ENCODE measurements at regions not wholly inside any gene's neighbourhood (a gene's known extent, or its start where the extent isn't known, plus 50 kb on each side); places are given as distances from the start of the nearest gene placed in this dataset.

GRCh38 chr4:4945829-4946228, 73.4 kb downstream of the CYTL1 start:
- Histone ChIP-seq H3T11ph (ENCODE audit: low read length) (no peak overlapping the region), H4K8ac (replicated peaks; ENCODE audit: insufficient read length, low read depth, low read length) (no peak overlapping the region), H3K79me1 (ENCODE audit: insufficient read depth, low read depth, low read length, poor library complexity, severe bottlenecking) (no peaks in the 10 kb centered on the region), H4K20me1 (ENCODE audit: control insufficient read depth, insufficient read depth, insufficient read length) (no peaks in the 10 kb centered on the region), H3K14ac (ENCODE audit: insufficient read depth, low read length) (no peak overlapping the region), H4K5ac (ENCODE audit: insufficient read length, low read depth, low read length) (no peak overlapping the region), H3K56ac (ENCODE audit: insufficient read length, low read depth, low read length) (no peak overlapping the region), H3K27ac (ENCODE audit: insufficient read length, low read depth, low read length) (no peak overlapping the region), H2AFZ (ENCODE audit: low read length) (no peak overlapping the region), H3K18ac (ENCODE audit: insufficient read length, low read depth, low read length) (no peak overlapping the region), H3K79me2 (ENCODE audit: insufficient read depth, low read length) (no peaks in the 10 kb centered on the region), H3K4ac (ENCODE audit: low read depth, low read length) (no peak overlapping the region), H2BK20ac (ENCODE audit: low read depth, low read length, poor library complexity, severe bottlenecking) (no peak overlapping the region), H3K27me3 (ENCODE audit: insufficient read depth, low read length) (no peaks in the 10 kb centered on the region), H2BK120ac (ENCODE audit: low read depth, low read length, poor library complexity, severe bottlenecking) (no peak overlapping the region), H2BK5ac (ENCODE audit: insufficient read length, low read length) (no peak overlapping the region), H2BK12ac (ENCODE audit: insufficient read length, low read depth, low read length) (no peak overlapping the region), H2BK15ac (ENCODE audit: low read depth, low read length) (no peak overlapping the region), H4K91ac (ENCODE audit: insufficient read length, low read depth, low read length) (no peak overlapping the region), H3K23ac (ENCODE audit: insufficient read length, low read depth, low read length) (no peak overlapping the region), H3K4me2 (ENCODE audit: insufficient read depth, insufficient read length, low read length) (no peak overlapping the region), H2AK5ac (ENCODE audit: insufficient read length, low read length) (no peak overlapping the region), H3K9me3 (ENCODE audit: control insufficient read depth, low read depth, low read length) (no peaks in the 10 kb centered on the region), H3K4me1 (ENCODE audit: insufficient read depth, low read length) (no peaks in the 10 kb centered on the region), H3K9ac (ENCODE audit: extremely low read depth, insufficient read length, low read length) (no peak overlapping the region), H3K23me2 (ENCODE audit: insufficient read length, low read depth, low read length, poor library complexity, severe bottlenecking) (peaks cover 2% of the 10 kb centered on the region)
- no peak for TF ChIP-seq CTCF (conservative IDR thresholded peaks at IDR 0.05)
- DNase-seq = no peak
- peaks cover 20% of the 10 kb centered on the region for H3K27me3 Mint-ChIP-seq (ENCODE audit: low read depth)
- H3K4me1 Mint-ChIP-seq = peaks cover 0 to 2% of the 10 kb centered on the region in 2 experiments; a peak in 2 of 4 replicates
- H3K4me3 Mint-ChIP-seq = no peak overlapping the region
- peaks cover 3 to 4% of the 10 kb centered on the region in 2 experiments; a peak in 3 of 5 replicates for H3K9me3 Mint-ChIP-seq
- WGBS (ENCODE audit: extremely low coverage, insufficient read length, low lambda C conversion rate) = no CpG with 5 or more reads among the region's 1 CpG
- no peaks in the 10 kb centered on the region for H3K36me3 Mint-ChIP-seq (ENCODE audit: insufficient read depth in 1 of 3, low read depth in 3 of 3)
- H3K27ac Mint-ChIP-seq = no peak overlapping the region

Measured in H9 (cell line).